ENCODE measurements at regions not wholly inside any gene's neighbourhood (a gene's known extent, or its start where the extent isn't known, plus 50 kb on each side); places are given as distances from the start of the nearest gene placed in this dataset.

GRCh38 chr17:26807024-26807423 lies 486.9 kb upstream of the WSB1 start (continued):
- TF ChIP-seq BCL11B (tag by site-specific recombination; IDR thresholded peaks at IDR 0.05; ENCODE audit: low read depth) (no peak), ZNF639 (tag by site-specific recombination; IDR thresholded peaks at IDR 0.05) (no peak), ZNF202 (tag by site-specific recombination; IDR thresholded peaks at IDR 0.05; ENCODE audit: borderline replicate concordance) (no peak), ELK4 (IDR thresholded peaks at IDR 0.05; ENCODE audit: borderline replicate concordance, low read depth, low read length) (no peak), HOXA7 (CRISPR knock-in tag; IDR thresholded peaks at IDR 0.05; ENCODE audit: borderline replicate concordance) (no peak), ZNF544 (tag by site-specific recombination; IDR thresholded peaks at IDR 0.05) (0 out of 2 replicates have a peak, but pooled peaks have one; percentile 5), ZBTB49 (tag by site-specific recombination; IDR thresholded peaks at IDR 0.05; ENCODE audit: low read depth) (no peak)

- POLR2A ChIA-PET = no interaction called here
- CTCF ChIA-PET = no interaction called here
- Histone ChIP-seq H3K9me3 (ENCODE audit: control insufficient read depth, insufficient read depth, low read depth, low read length) (peaks cover 4% of the 10 kb centered on the region), H3K27ac (ENCODE audit: extremely low read depth, low read depth, low read length) (no peak overlapping the region), H3K4me1 (ENCODE audit: control insufficient read depth, insufficient read depth, low read length) (no peaks in the 10 kb centered on the region), H3K4me3 (ENCODE audit: low read depth, low read length) (no peak overlapping the region), H3K36me3 (ENCODE audit: control insufficient read depth in 2 of 2, insufficient read depth in 1 of 2, low read length in 2 of 2) (no peaks in the 10 kb centered on the region)
- TF ChIP-seq ZNF114 (tag by site-specific recombination; IDR thresholded peaks at IDR 0.05) = no peak
- no peak for TF ChIP-seq ZNF600 (tag by site-specific recombination; IDR thresholded peaks at IDR 0.05)
- no peak for TF ChIP-seq RBAK (tag by site-specific recombination; IDR thresholded peaks at IDR 0.05)
- no peak for TF ChIP-seq ZNF398 (tag by site-specific recombination; IDR thresholded peaks at IDR 0.05)
- TF ChIP-seq ZBTB26 (tag by site-specific recombination; optimal IDR thresholded peaks at IDR 0.05) = no peak
- TF ChIP-seq ZNF24 (tag by site-specific recombination; IDR thresholded peaks at IDR 0.05) = no peak
- no peak for TF ChIP-seq ZNF830 (tag by site-specific recombination; IDR thresholded peaks at IDR 0.05; ENCODE audit: low read depth)
- TF ChIP-seq CTCF (tag by site-specific recombination; IDR thresholded peaks at IDR 0.05) = no peak
Measured at GRCh38 chr17:26809033-26809432, 484.9 kb upstream of the WSB1 start.

Measured in HEK293 (cell line).